Parathyroid adenoma (tissue), 2 donors: ENCODE measurements at regions not wholly inside any gene's neighbourhood (a gene's known extent, or its start where the extent isn't known, plus 50 kb on each side); places are given as distances from the start of the nearest gene placed in this dataset.

Experiments
- H2AFZ ChIP-seq: fragments of 300-600 bp; sonication (generic); one replicate; pipeline ENCODE4 v1.7.0; 2017; ENCODE audit warnings: antibody characterized with exemption, mild to moderate bottlenecking
- H3K27ac ChIP-seq: fragments of 300-600 bp; sonication (generic); one replicate; pipeline ENCODE4 v1.7.0; 2017
- H3K27me3 ChIP-seq: fragments of 300-600 bp; sonication (generic); one replicate; pipeline ENCODE4 v1.7.0; 2017; ENCODE audit warnings: low read length; ENCODE audit not compliant: control insufficient read depth, insufficient read depth
- H3K36me3 ChIP-seq: fragments of 300-600 bp; sonication (generic); one replicate; pipeline ENCODE4 v1.7.0; 2017; ENCODE audit warnings: low read length; ENCODE audit not compliant: control insufficient read depth, insufficient read depth
- H3K4me1 ChIP-seq: fragments of 300-600 bp; sonication (generic); one replicate; pipeline ENCODE4 v1.7.0; 2017; ENCODE audit warnings: control low read depth
- H3K4me2 ChIP-seq: fragments of 300-600 bp; sonication (generic); one replicate; pipeline ENCODE4 v1.7.0; 2017; ENCODE audit warnings: low read length
- H3K4me3 ChIP-seq: fragments of 300-600 bp; sonication (generic); one replicate; pipeline ENCODE4 v1.7.0; 2017; ENCODE audit warnings: low read depth, low read length
- H3K79me2 ChIP-seq: fragments of 300-600 bp; sonication (generic); one replicate; pipeline ENCODE4 v1.7.0; 2017; ENCODE audit warnings: control low read depth
- H3K9ac ChIP-seq: fragments of 300-600 bp; sonication (generic); one replicate; pipeline ENCODE4 v1.7.0; 2017; ENCODE audit warnings: mild to moderate bottlenecking
- H3K9me3 ChIP-seq: fragments of 300-600 bp; sonication (generic); one replicate; pipeline ENCODE4 v1.7.0; 2017; ENCODE audit warnings: low read length; ENCODE audit not compliant: control insufficient read depth
- TF ChIP-seq, protein P1 (sequence below): fragments of 300-600 bp; sonication (generic); IDR thresholded peaks from one replicate; pipeline ENCODE4 v1.7.0; 2017; ENCODE audit warnings: antibody characterized with exemption, mild to moderate bottlenecking
- donor health status: primary hyperparathyroidism.

DNA sequence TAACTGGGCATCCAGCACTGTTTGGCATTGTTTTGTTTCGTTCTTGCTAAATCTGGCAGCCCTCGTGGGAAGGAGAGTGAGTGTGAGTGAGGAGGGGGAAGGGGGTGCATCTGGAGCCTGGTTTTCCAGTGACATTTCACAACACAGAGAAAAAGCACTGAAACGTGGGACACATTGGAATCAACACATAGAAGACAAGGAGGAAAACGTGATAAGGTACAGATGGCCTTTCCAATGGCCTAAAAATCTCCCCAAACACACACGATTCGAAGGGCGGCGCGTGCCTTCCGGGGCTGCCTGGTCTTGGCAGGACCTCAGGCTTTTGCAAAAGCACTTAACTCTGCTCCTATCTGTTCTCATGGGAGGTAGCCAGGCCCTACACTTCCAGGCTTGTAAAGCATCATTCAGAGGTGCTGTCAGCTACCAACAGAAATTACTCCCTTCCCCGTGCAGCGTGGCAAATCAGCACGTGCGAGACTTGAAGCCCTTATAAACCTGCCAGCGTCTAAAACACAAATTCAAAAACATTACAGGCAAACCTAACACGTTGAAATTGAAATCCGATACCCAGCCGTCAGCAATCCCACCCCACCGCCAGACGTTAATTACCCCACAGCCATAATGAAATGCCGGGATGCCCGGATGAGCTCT lies 129.4 kb downstream of the OLFM1 start:
- H3K4me2 ChIP-seq = no peak overlapping the region
- no peaks in the 10 kb centered on the region for H3K4me1 ChIP-seq
- TF ChIP-seq, protein P1, sequence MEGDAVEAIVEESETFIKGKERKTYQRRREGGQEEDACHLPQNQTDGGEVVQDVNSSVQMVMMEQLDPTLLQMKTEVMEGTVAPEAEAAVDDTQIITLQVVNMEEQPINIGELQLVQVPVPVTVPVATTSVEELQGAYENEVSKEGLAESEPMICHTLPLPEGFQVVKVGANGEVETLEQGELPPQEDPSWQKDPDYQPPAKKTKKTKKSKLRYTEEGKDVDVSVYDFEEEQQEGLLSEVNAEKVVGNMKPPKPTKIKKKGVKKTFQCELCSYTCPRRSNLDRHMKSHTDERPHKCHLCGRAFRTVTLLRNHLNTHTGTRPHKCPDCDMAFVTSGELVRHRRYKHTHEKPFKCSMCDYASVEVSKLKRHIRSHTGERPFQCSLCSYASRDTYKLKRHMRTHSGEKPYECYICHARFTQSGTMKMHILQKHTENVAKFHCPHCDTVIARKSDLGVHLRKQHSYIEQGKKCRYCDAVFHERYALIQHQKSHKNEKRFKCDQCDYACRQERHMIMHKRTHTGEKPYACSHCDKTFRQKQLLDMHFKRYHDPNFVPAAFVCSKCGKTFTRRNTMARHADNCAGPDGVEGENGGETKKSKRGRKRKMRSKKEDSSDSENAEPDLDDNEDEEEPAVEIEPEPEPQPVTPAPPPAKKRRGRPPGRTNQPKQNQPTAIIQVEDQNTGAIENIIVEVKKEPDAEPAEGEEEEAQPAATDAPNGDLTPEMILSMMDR = no peak
- no peaks in the 10 kb centered on the region for H3K36me3 ChIP-seq
- H3K79me2 ChIP-seq = no peaks in the 10 kb centered on the region
- H2AFZ ChIP-seq = no peak overlapping the region
- H3K9me3 ChIP-seq = no peaks in the 10 kb centered on the region
- H3K27ac ChIP-seq = no peak overlapping the region
- H3K27me3 ChIP-seq = peaks cover 8% of the 10 kb centered on the region
- H3K9ac ChIP-seq = no peak overlapping the region
- no peak overlapping the region for H3K4me3 ChIP-seq

DNA sequence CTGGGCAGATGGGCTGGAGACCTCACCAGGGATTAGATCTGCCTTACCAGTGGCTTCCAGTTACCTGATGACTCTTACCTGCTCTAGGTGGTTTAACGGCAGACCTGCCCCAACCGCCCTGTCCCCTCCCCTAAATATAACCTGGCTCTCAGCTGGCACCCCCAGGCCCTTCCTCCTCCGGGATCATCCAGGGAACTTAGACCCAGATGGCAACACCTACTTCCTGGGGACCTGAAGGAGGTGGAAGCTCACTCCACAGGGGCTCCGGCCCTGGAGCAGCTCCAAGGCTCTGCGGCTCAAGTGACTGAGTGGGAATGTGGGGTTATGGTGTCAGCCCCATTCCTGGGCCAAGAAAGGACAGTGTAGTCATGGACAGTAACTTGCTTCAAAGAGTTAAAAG lies 130.4 kb downstream of the OLFM1 start:
- TF ChIP-seq, protein P1 = no peak
- Histone ChIP-seq H3K4me2 (no peak overlapping the region), H3K9me3 (no peaks in the 10 kb centered on the region), H3K4me1 (no peaks in the 10 kb centered on the region), H3K27ac (no peak overlapping the region), H3K4me3 (no peak overlapping the region), H2AFZ (no peak overlapping the region), H3K27me3 (peaks cover 8% of the 10 kb centered on the region), H3K9ac (no peak overlapping the region), H3K79me2 (no peaks in the 10 kb centered on the region), H3K36me3 (no peaks in the 10 kb centered on the region)

DNA sequence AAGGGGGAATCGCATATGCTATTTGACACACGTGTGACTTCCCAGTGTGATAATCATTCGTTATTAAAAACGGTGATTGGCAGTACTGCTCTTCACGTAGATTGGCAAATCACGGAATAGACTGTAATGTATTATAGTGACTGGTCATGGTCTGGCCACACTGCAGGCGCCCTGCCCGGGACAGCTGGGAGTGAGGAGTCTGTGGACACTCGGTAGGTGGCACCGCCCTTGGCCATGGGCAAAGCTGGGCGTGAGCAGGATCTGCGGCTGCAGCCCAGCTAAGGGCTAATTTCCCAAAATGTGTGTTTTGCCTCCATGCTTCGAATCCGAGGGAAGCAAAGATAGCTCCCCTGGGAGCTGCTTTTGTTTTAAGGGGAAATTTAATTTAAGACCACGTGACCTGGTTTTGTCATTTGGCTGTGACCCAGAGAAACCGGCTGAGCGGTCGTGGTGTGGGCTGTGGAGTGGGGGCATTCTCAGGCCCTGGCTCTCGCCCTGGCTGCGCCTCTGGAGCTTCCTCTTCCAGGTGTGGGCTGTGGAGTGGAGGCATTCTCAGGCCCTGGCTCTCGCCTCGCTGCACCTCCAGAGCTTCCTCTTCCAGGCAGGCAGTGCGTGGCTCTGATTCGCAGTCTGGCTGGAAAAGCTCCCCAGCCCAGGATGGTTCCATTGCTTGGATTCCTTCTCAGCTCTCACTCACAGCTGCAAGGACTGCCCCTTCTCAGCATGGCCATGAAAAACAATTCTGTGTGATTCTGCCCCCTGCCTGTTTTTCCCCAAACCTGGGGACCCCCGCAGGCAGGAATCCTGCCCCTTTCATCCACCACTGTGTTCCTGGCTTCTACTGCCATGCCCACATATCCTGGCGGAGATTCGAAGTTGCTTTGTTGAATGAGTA lies 131.1 kb downstream of the OLFM1 start:
- H3K79me2 ChIP-seq = no peaks in the 10 kb centered on the region
- no peak overlapping the region for H3K9ac ChIP-seq
- H3K4me3 ChIP-seq = no peak overlapping the region
- no peak overlapping the region for H2AFZ ChIP-seq
- H3K9me3 ChIP-seq = no peaks in the 10 kb centered on the region
- no peaks in the 10 kb centered on the region for H3K4me1 ChIP-seq
- peaks cover 8% of the 10 kb centered on the region for H3K27me3 ChIP-seq
- no peak overlapping the region for H3K4me2 ChIP-seq
- TF ChIP-seq, protein P1 = no peak
- no peak overlapping the region for H3K27ac ChIP-seq
- no peaks in the 10 kb centered on the region for H3K36me3 ChIP-seq

DNA sequence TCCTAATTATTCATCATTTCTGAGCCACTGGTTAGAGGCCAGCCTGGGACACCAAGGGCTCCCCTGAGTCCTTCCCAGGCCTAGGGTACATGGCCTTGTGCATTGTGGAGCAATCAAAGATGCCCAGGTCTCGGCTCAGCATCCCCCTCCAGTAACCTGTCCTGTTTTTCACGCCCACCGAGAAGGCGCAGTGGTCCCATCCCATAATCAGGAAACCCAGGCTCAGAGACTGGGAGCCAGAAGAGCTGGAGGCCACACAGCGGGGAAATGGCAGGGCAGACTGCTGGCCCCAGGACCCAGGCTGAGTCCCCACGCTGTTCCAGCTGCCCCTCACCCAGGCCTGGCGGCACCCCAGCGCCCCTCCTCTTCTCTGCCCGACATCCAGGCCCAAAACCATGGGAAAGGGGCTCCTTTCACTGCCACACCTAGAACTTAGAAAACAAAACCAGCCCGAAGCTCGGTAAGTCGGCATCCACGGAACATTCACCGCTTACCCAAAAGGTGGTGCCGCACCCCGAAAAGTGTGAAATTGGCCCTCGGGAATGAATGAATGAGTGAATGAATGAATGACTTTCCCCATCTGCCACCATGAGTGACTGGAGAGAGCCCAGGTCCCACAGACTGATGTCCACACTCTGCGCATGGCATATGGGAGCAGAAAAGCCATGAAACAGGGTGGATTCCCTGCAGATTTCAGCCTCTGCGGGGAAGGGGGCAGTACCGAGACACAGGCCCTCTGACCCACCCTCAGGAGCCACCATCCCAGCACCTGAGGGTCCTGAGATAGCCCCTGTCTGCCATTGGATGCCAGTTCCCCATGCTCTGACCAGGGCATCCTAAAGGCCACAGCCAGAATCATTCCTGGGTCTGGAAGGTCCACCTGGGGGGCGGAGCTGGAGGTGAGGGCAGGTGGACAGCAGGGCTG lies 132.5 kb downstream of the OLFM1 start:
- H3K4me1 ChIP-seq = no peaks in the 10 kb centered on the region
- H3K27me3 ChIP-seq = peaks cover 8% of the 10 kb centered on the region
- no peaks in the 10 kb centered on the region for H3K36me3 ChIP-seq
- no peak overlapping the region for H3K27ac ChIP-seq
- no peaks in the 10 kb centered on the region for H3K9me3 ChIP-seq
- H3K4me2 ChIP-seq = no peak overlapping the region
- H3K79me2 ChIP-seq = no peaks in the 10 kb centered on the region
- H3K4me3 ChIP-seq = no peak overlapping the region
- H3K9ac ChIP-seq = no peak overlapping the region
- H2AFZ ChIP-seq = no peak overlapping the region
- TF ChIP-seq, protein P1 = no peak
